H1 (cell line): ENCODE measurements at regions not wholly inside any gene's neighbourhood (a gene's known extent, or its start where the extent isn't known, plus 50 kb on each side); places are given as distances from the start of the nearest gene placed in this dataset.

ENCODE experiments used
- CTCF ChIA-PET: fragments of 300-600 bp; sonication (Branson Sonifier 250); formaldehyde crosslinking; loops from one replicate; lab custom pipeline; 2021; ENCODE audit not compliant: partially characterized antibody; lab: Charles Lee
- POLR2A ChIA-PET: fragments of 300-600 bp; sonication (Branson Sonifier 250); formaldehyde crosslinking; loops from one replicate; lab custom pipeline; 2021; ENCODE audit warnings: inconsistent platforms; ENCODE audit not compliant: partially characterized antibody; lab: Charles Lee
- DNase-seq, 2 experiments: peaks; one replicate each; pipeline versions ENCODE4 v3.0.0 to v3.0.0-alpha.2; 2010 to 2022; ENCODE audit warnings: low spot score in 2 of 2, low read depth in 1 of 2, mixed read lengths in 1 of 2
- FAIRE-seq: peaks from 2 replicates; lab custom pipeline; 2011; peaks lifted over from hg19 to GRCh38; lab: Jason Lieb, UNC
- H2AFZ ChIP-seq: 2 replicates; pipeline ENCODE4 v1.8.1; 2012; ENCODE audit warnings: low read length, inconsistent platforms
- H2AK5ac ChIP-seq: 2 replicates; pipeline ENCODE4 v1.6.1; 2013; ENCODE audit warnings: low read depth, low read length
- H2BK120ac ChIP-seq: replicated peaks from 2 replicates; pipeline ENCODE3; 2013; ENCODE audit warnings: low read depth, low read length, inconsistent platforms
- H2BK12ac ChIP-seq: 2 replicates; pipeline ENCODE4 v1.6.1; 2013; ENCODE audit warnings: low read depth, low read length
- H2BK15ac ChIP-seq: 2 replicates; pipeline ENCODE4 v1.6.1; 2013; ENCODE audit warnings: low read length
- H2BK20ac ChIP-seq: 2 replicates; pipeline ENCODE4 v1.6.1; 2013; ENCODE audit warnings: low read length
- H2BK5ac ChIP-seq: 2 replicates; pipeline ENCODE4 v1.6.1; 2013; ENCODE audit warnings: low read depth, low read length
- H3K14ac ChIP-seq: 2 replicates; pipeline ENCODE4 v1.6.1; 2013; ENCODE audit warnings: inconsistent platforms; ENCODE audit not compliant: insufficient read length
- H3K18ac ChIP-seq: 2 replicates; pipeline ENCODE4 v1.6.1; 2013; ENCODE audit warnings: low read length; ENCODE audit errors: extremely low read depth
- H3K23ac ChIP-seq: 2 replicates; pipeline ENCODE4 v1.6.1; 2013; ENCODE audit warnings: inconsistent platforms; ENCODE audit not compliant: insufficient read length
- H3K23me2 ChIP-seq: 2 replicates; pipeline ENCODE4 v1.6.1; 2013; ENCODE audit warnings: low read depth, low read length
- H3K27ac ChIP-seq: 2 replicates; pipeline ENCODE4 v1.6.1; 2011; ENCODE audit warnings: low read depth, low read length, inconsistent platforms
- H3K27me3 ChIP-seq, 4 experiments: replicated peaks in 1 of 4; 1 replicate in 1 of 4; 2 replicates in 3 of 4; pipeline versions ENCODE4 v1.6.1 to v1.8.1; 2011 to 2013; ENCODE audit warnings: low read length in 3 of 4, mild to moderate bottlenecking in 3 of 4, inconsistent platforms in 2 of 4, mixed read lengths in 2 of 4, moderate library complexity in 1 of 4; ENCODE audit not compliant: control insufficient read depth in 3 of 4, insufficient read depth in 3 of 4; ENCODE audit errors: extremely low read depth in 1 of 4
- H3K36me3 ChIP-seq, 4 experiments: 2 replicates each; pipeline versions ENCODE4 v1.6.1 to v1.8.1; 2011 to 2013; ENCODE audit warnings: mild to moderate bottlenecking in 4 of 4, low read length in 3 of 4, moderate library complexity in 2 of 4, control low read depth in 1 of 4, inconsistent platforms in 1 of 4; ENCODE audit not compliant: insufficient read depth in 4 of 4, control insufficient read depth in 2 of 4
- H3K4ac ChIP-seq: replicated peaks from 2 replicates; pipeline ENCODE3; 2013; ENCODE audit warnings: low read length, low read depth, mixed read lengths, inconsistent platforms; ENCODE audit not compliant: insufficient read length
- H3K4me1 ChIP-seq, 4 experiments: replicated peaks in 1 of 4; 1 replicate in 1 of 4; 2 replicates in 3 of 4; pipeline versions ENCODE4 v1.6.1 to v1.8.1; 2011 to 2013; ENCODE audit warnings: low read length in 3 of 4, inconsistent platforms in 2 of 4, mixed read lengths in 1 of 4; ENCODE audit not compliant: insufficient read depth in 4 of 4, control insufficient read depth in 3 of 4
- H3K4me2 ChIP-seq, 2 experiments: 2 replicates each; pipeline versions ENCODE4 v1.6.1 to v1.8.1; 2011 to 2013; ENCODE audit warnings: low read depth in 2 of 2, low read length in 2 of 2, control low read depth in 1 of 2, inconsistent platforms in 1 of 2, mild to moderate bottlenecking in 1 of 2; ENCODE audit not compliant: insufficient read depth in 1 of 2
- H3K4me3 ChIP-seq, 4 experiments: fragments of 200-600, 300-600 bp in 1 of 4; sonication (generic), shearing (Covaris generic), sonication (Bioruptor Twin) in 1 of 4; 2 replicates each; pipeline versions ENCODE4 v1.5.1 to v1.8.1; 2011 to 2016; ENCODE audit warnings: low read length in 4 of 4, low read depth in 3 of 4, control low read depth in 2 of 4, inconsistent platforms in 2 of 4, mild to moderate bottlenecking in 2 of 4, mixed read lengths in 1 of 4, moderate library complexity in 1 of 4; ENCODE audit not compliant: insufficient read depth in 2 of 4; ENCODE audit errors: extremely low read depth in 1 of 4
- H3K56ac ChIP-seq: replicated peaks from 2 replicates; pipeline ENCODE3; 2013; ENCODE audit warnings: low read depth, mild to moderate bottlenecking, mixed read lengths, low read length, inconsistent platforms; ENCODE audit not compliant: insufficient read length
- H3K79me1 ChIP-seq: 2 replicates; pipeline ENCODE4 v1.6.1; 2013; ENCODE audit warnings: low read depth, low read length, control low read depth
- H3K79me2 ChIP-seq, 2 experiments: 2 replicates each; pipeline versions ENCODE4 v1.6.1 to v1.8.1; 2012 to 2013; ENCODE audit warnings: low read length in 2 of 2, mild to moderate bottlenecking in 2 of 2, inconsistent platforms in 1 of 2; ENCODE audit not compliant: insufficient read depth in 2 of 2, control insufficient read depth in 1 of 2
- H3K9ac ChIP-seq, 4 experiments: replicated peaks in 1 of 4; 1 replicate in 1 of 4; 2 replicates in 3 of 4; pipeline versions ENCODE4 v1.6.1 to v1.8.1; 2011 to 2013; ENCODE audit warnings: low read depth in 3 of 4, low read length in 3 of 4, control low read depth in 2 of 4, mild to moderate bottlenecking in 2 of 4, moderate library complexity in 2 of 4, inconsistent platforms in 1 of 4; ENCODE audit errors: extremely low read depth in 1 of 4
- H3K9me3 ChIP-seq, 2 experiments: 2 replicates each; pipeline versions ENCODE4 v1.6.1 to v1.8.1; 2012 to 2013; ENCODE audit warnings: mild to moderate bottlenecking in 2 of 2, moderate library complexity in 2 of 2, control low read depth in 1 of 2, inconsistent platforms in 1 of 2, low read depth in 1 of 2, low read length in 1 of 2, mixed read lengths in 1 of 2; ENCODE audit not compliant: insufficient read depth in 2 of 2
- H4K20me1 ChIP-seq, 2 experiments: replicated peaks in 1 of 2; 2 replicates each; pipeline versions ENCODE3 to v1.8.1; 2011 to 2013; ENCODE audit warnings: inconsistent platforms in 2 of 2, low read length in 2 of 2, mild to moderate bottlenecking in 1 of 2; ENCODE audit not compliant: insufficient read depth in 2 of 2, control insufficient read depth in 1 of 2
- H4K5ac ChIP-seq: 2 replicates; pipeline ENCODE4 v1.6.1; 2013; ENCODE audit warnings: low read length, low read depth, mixed read lengths, inconsistent platforms; ENCODE audit not compliant: insufficient read length
- H4K8ac ChIP-seq: 2 replicates; pipeline ENCODE4 v1.8.0; 2013; ENCODE audit warnings: mild to moderate bottlenecking, moderate library complexity, low read length, inconsistent platforms; ENCODE audit not compliant: insufficient read depth; ENCODE audit errors: extremely low read depth
- H4K91ac ChIP-seq: replicated peaks from 2 replicates; pipeline ENCODE3; 2013; ENCODE audit warnings: low read length, mixed read lengths, inconsistent platforms; ENCODE audit not compliant: insufficient read length
- BCL11A ChIP-seq, 2 experiments: IDR thresholded peaks; one replicate each; pipeline ENCODE4 v1.6.1; 2011; ENCODE audit warnings: low read depth in 2 of 2, low read length in 2 of 2, mild to moderate bottlenecking in 2 of 2
- EP300 ChIP-seq, 2 experiments: IDR thresholded peaks; 1 replicate in 1 of 2; 2 replicates in 1 of 2; pipeline ENCODE4 v1.6.1; 2011 to 2012; ENCODE audit warnings: low read depth in 2 of 2, low read length in 2 of 2, mild to moderate bottlenecking in 2 of 2, borderline replicate concordance in 1 of 2, inconsistent platforms in 1 of 2, moderate library complexity in 1 of 2
- PHF8 ChIP-seq: fragments of 200-600 bp; sonication (generic); conservative IDR thresholded peaks from 2 replicates; pipeline ENCODE4 v1.7.1; 2012; ENCODE audit warnings: low read depth, mild to moderate bottlenecking, inconsistent platforms, low read length, moderate library complexity
- WGBS, 2 experiments: shearing (Covaris generic) in 1 of 2; methylation state at CpG; one replicate each; pipeline versions ENCODE4 v1.1.6 to v1.1.7; 2013 to 2015; ENCODE audit warnings: low lambda C conversion rate in 2 of 2, mixed read lengths in 2 of 2, inconsistent platforms in 1 of 2, low coverage in 1 of 2, missing lambda C conversion rate in 1 of 2; ENCODE audit not compliant: insufficient replicate concordance in 2 of 2, insufficient coverage in 1 of 2, insufficient read length in 1 of 2; ENCODE audit errors: extremely low coverage in 1 of 2, missing lambda C conversion rate in 1 of 2; 5-methylcytosine and 5-hydroxymethylcytosine counted together
- TF ChIP-seq, protein P1 (sequence below): IDR thresholded peaks from 2 replicates; pipeline ENCODE4 v1.6.1; 2011; ENCODE audit warnings: low read depth, mild to moderate bottlenecking, low read length; ENCODE audit not compliant: insufficient read depth
- TF ChIP-seq, protein P2 (sequence below), 3 experiments: IDR thresholded peaks; 1 replicate in 2 of 3; 2 replicates in 1 of 3; pipeline versions ENCODE4 v1.5.1 to v1.6.1; 2011; ENCODE audit warnings: low read length in 3 of 3, mild to moderate bottlenecking in 3 of 3, inconsistent platforms in 2 of 3, low read depth in 1 of 3, moderate library complexity in 1 of 3; ENCODE audit not compliant: insufficient read depth in 1 of 3; ENCODE audit errors: control extremely low read depth in 1 of 3

DNA sequence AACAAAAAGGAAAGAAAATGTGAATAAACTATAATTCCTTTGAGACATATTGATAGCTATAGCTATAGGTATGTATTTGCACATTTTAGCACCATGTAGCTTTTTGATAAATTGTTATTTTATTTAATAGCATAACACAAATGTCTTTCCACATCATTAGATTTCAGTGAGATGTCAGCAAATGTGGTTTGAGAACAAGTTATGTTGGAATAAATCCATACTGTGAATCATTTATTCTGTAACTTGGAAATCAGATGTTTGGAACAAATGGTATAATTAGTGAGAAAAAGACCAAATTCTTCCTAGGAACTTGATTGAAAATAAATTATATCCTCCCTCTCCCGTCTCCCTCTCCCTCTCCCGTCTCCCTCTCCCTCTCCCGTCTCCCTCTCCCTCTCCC is 62.8 kb downstream of the NABP1 start:
- no peak overlapping the region for H2BK20ac ChIP-seq
- H4K8ac ChIP-seq: no peak overlapping the region
- no peak overlapping the region for H2AK5ac ChIP-seq
- ChIA-PET POLR2A (no interaction called here), CTCF (interaction anchor here (0.5 kb wide), 1 partner anchor 266 kb away, joined by 3 read pairs; no protein-coding TSS in a partner anchor)
- no peak overlapping the region for H3K4me2 ChIP-seq
- H4K20me1 ChIP-seq: no peaks in the 10 kb centered on the region
- H3K4me3 ChIP-seq: no peak overlapping the region
- no peak overlapping the region for H2BK15ac ChIP-seq
- H2BK12ac ChIP-seq: no peak overlapping the region
- H3K4ac ChIP-seq: no peak overlapping the region
- H3K23me2 ChIP-seq: no peaks in the 10 kb centered on the region
- no peak overlapping the region for H2BK120ac ChIP-seq
- no peaks in the 10 kb centered on the region for H3K36me3 ChIP-seq
- WGBS, 2 experiments: no CpG with 5 or more reads among the region's 3 CpGs
- no peak overlapping the region for H3K14ac ChIP-seq
- TF ChIP-seq BCL11A (IDR thresholded peaks at IDR 0.05; ENCODE audit: low read depth in 2 of 2, low read length in 2 of 2) (no peak), PHF8 (no peak), EP300 (IDR thresholded peaks at IDR 0.05; ENCODE audit: borderline replicate concordance in 1 of 2, low read depth in 2 of 2, low read length in 2 of 2) (no peak)
- TF ChIP-seq, protein P1, sequence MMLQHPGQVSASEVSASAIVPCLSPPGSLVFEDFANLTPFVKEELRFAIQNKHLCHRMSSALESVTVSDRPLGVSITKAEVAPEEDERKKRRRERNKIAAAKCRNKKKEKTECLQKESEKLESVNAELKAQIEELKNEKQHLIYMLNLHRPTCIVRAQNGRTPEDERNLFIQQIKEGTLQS: no peak
- TF ChIP-seq, protein P2, sequence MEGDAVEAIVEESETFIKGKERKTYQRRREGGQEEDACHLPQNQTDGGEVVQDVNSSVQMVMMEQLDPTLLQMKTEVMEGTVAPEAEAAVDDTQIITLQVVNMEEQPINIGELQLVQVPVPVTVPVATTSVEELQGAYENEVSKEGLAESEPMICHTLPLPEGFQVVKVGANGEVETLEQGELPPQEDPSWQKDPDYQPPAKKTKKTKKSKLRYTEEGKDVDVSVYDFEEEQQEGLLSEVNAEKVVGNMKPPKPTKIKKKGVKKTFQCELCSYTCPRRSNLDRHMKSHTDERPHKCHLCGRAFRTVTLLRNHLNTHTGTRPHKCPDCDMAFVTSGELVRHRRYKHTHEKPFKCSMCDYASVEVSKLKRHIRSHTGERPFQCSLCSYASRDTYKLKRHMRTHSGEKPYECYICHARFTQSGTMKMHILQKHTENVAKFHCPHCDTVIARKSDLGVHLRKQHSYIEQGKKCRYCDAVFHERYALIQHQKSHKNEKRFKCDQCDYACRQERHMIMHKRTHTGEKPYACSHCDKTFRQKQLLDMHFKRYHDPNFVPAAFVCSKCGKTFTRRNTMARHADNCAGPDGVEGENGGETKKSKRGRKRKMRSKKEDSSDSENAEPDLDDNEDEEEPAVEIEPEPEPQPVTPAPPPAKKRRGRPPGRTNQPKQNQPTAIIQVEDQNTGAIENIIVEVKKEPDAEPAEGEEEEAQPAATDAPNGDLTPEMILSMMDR (IDR thresholded peaks at IDR 0.05; ENCODE audit: control extremely low read depth in 1 of 3, insufficient read depth in 1 of 3, low read depth in 1 of 3, low read length in 3 of 3): no peak
- H4K91ac ChIP-seq: no peak overlapping the region
- H3K79me1 ChIP-seq: no peaks in the 10 kb centered on the region
- FAIRE-seq: no peak
- H3K56ac ChIP-seq: no peak overlapping the region
- H3K9ac ChIP-seq: no peak overlapping the region
- H3K4me1 ChIP-seq: no peaks in the 10 kb centered on the region
- no peak overlapping the region for H3K23ac ChIP-seq
- no peaks in the 10 kb centered on the region for H3K79me2 ChIP-seq
- H3K9me3 ChIP-seq: no peaks in the 10 kb centered on the region
- no peak overlapping the region for H2AFZ ChIP-seq
- no peak overlapping the region for H4K5ac ChIP-seq
- H3K18ac ChIP-seq: no peak overlapping the region
- H3K27me3 ChIP-seq: no peaks in the 10 kb centered on the region
- no peak overlapping the region for H3K27ac ChIP-seq
- no peak for DNase-seq
- H2BK5ac ChIP-seq: no peak overlapping the region
